Suprapubic skin (tissue), 3 donors: ENCODE measurements at regions not wholly inside any gene's neighbourhood (a gene's known extent, or its start where the extent isn't known, plus 50 kb on each side); places are given as distances from the start of the nearest gene placed in this dataset.

ENCODE experiments used
- EP300 ChIP-seq: sonication (generic); formaldehyde crosslinking; IDR thresholded peaks from one replicate; pipeline ENCODE4 v1.6.1; 2017; ENCODE audit warnings: antibody characterized with exemption
- TF ChIP-seq, protein P1 (sequence below), 2 donors: fragments of 200-600 bp in 1 of 2; fragments of 450-650 bp in 1 of 2; sonication (generic) in 1 of 2; IDR thresholded peaks; one replicate each; pipeline ENCODE4 v1.5.1; 2016 to 2019; ENCODE audit warnings: antibody characterized with exemption in 2 of 2, mild to moderate bottlenecking in 1 of 2, moderate library complexity in 1 of 2

- TF ChIP-seq, protein P1, sequence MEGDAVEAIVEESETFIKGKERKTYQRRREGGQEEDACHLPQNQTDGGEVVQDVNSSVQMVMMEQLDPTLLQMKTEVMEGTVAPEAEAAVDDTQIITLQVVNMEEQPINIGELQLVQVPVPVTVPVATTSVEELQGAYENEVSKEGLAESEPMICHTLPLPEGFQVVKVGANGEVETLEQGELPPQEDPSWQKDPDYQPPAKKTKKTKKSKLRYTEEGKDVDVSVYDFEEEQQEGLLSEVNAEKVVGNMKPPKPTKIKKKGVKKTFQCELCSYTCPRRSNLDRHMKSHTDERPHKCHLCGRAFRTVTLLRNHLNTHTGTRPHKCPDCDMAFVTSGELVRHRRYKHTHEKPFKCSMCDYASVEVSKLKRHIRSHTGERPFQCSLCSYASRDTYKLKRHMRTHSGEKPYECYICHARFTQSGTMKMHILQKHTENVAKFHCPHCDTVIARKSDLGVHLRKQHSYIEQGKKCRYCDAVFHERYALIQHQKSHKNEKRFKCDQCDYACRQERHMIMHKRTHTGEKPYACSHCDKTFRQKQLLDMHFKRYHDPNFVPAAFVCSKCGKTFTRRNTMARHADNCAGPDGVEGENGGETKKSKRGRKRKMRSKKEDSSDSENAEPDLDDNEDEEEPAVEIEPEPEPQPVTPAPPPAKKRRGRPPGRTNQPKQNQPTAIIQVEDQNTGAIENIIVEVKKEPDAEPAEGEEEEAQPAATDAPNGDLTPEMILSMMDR (IDR thresholded peaks at IDR 0.05) = no peak
- no peak for TF ChIP-seq EP300
Observed at GRCh38 chr13:111656439-111656838, 336.0 kb downstream of the TEX29 start.
